ENCODE measurements at regions not wholly inside any gene's neighbourhood (a gene's known extent, or its start where the extent isn't known, plus 50 kb on each side); places are given as distances from the start of the nearest gene placed in this dataset.
A peak's percentile ranks its signal among the peaks of the same experiment; 100 is the strongest.
"Not testable (repeated sequence)": the region's sequence is repeated elsewhere in the genome, so short reads cannot be mapped to it uniquely, and the experiment has no call there.

- DNase-seq (ENCODE audit: low read depth in 2 of 2) = no peak
Measured at GRCh38 chr7:149635561-149636329, 137.6 kb downstream of the ZNF467 start.

- no peak for DNase-seq (ENCODE audit: low read depth in 2 of 2)
Measured at GRCh38 chr7:149633976-149634945, 136.7 kb upstream of the ZNF746 start.

DNA sequence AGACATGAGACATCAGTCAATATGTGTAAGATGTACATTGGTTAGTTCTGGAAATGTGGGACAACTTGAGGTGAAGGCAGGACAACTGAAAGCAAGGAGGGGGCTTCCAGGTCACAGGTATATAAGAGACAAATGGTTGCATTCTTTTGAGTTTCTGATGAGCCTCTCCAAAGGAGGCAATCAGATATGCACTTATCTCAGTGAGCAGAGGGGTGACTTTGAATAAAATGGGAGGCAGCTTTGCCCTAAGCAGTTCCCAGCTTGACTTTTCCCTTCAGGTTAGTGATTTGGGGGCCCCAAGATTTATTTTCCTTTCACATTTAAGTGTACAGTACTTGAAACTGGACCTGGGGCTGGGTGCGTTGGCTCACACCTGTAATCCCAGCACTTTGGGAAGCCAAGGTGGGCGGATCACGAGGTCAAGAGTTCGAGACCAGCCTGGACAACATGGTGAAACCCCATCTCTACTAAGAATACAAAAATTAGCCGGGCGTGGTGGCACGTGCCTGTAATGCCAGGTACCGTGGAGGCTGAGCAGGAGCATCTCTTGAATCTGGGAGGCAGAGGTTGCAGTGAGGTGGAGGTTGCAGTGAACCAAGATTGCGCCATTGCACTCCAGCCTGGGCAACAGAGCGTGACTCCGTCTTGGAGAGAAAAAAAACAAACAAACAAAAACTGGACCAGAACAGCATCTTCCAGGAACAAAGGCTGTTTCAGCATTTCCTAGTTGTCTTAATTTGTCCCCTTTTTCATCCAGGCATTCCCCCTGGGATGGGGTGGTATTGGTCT lies 130.9 kb upstream of the ZNF746 start:
- not testable (repeated sequence) for DNase-seq (ENCODE audit: low read depth in 2 of 2)

DNA sequence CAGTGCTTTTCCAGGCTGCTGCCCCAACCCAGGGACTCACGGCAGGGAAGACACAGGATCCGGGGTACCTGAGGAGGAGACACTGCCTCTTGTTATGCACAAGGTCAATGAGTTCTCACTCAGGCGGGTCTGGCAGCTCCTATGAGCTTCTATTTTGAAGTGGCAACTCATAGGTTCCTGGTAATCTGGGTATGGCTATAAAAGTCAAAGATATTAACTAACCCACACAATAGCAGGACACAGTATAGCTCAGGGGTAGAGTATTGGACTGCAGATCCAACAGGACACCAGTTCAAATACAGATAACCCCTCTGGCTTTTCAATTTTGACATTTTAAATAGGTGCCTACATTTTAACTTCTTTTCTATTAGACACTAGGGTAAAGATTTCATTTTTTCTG lies 130.3 kb upstream of the ZNF746 start:
- no peak for DNase-seq (ENCODE audit: low read depth in 2 of 2)

- DNase-seq (ENCODE audit: low read depth in 2 of 2) = no peak
Measured at GRCh38 chr7:149626972-149627371, 129.4 kb upstream of the ZNF746 start.

- no peak for DNase-seq (ENCODE audit: low read depth in 2 of 2)
Measured at GRCh38 chr7:149625947-149626392, 128.4 kb upstream of the ZNF746 start.

GRCh38 chr7:149625340-149625946 lies 127.8 kb upstream of the ZNF746 start:
- DNase-seq (ENCODE audit: low read depth in 2 of 2) = peak; percentile 10 to 15

DNA sequence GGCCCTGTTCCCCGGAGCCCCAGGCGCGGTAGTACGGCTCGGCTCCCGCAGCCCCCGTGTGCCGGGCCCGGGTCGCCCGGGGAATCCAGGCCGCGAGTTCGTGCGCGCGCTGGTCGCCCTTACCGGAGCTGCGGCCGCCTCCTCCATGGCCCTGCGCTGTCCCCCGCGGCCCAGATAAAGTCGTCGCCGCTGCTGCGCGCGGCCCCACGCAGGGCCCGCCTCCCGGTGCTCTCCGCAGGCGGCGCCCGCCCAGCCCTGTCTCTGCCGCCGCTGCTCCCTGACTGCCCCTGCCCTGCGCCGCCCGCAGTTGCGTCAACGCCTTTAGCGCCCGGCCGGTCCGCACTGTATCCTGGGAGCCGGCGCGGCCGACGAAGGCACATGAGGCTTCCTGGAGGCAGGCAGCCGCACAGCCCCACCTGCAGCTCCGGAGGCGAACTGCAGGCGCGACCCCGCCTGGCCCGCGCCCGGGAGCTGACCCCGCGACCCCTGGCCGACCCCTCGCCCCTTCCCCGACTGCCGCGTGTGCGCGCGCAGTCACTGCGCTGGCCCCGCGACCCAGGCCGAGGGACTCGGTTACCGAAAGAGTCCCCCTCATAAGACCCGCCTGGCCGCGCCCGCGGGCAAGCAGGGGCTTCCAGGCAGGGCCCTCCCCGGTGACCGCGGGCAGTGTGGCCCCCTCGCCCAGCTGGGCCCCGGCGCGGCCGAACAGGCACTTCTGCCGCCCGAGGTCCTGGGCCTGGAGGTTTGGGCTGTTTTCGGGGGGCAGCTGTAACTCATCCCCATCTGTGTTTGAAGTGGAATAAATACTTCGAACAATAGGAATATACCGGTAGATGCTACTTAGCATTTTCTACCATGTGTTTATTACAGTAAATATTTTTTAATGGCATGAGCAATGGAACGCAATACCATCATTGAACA lies 127.1 kb upstream of the ZNF746 start:
- peak; percentile 74 to 75 for DNase-seq (ENCODE audit: low read depth in 2 of 2)

DNA sequence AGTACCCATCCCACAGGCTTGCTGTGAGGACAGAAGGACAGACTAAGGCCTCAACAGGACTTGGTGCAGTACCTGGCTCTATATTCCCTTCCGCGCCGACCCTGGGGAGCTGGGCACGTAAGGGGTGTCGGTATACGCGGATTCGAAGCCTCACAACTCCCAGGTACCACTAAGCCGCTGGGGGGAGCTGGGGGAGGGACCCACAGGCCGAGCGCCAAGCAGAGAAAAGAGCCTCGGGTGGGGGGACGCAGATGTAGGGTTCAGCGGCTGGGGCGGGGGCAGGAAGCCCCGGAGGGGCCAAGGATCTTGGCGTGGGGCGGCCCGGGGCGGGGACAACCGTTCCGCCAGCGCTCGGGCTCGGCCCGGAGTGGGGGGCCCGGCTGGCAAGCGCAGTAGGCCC lies 126.4 kb upstream of the ZNF746 start:
- DNase-seq (ENCODE audit: low read depth in 2 of 2) = no peak

GRCh38 chr7:149623262-149623997 lies 125.8 kb upstream of the ZNF746 start:
- peak; percentile 19 to 28 for DNase-seq (ENCODE audit: low read depth in 2 of 2)

DNA sequence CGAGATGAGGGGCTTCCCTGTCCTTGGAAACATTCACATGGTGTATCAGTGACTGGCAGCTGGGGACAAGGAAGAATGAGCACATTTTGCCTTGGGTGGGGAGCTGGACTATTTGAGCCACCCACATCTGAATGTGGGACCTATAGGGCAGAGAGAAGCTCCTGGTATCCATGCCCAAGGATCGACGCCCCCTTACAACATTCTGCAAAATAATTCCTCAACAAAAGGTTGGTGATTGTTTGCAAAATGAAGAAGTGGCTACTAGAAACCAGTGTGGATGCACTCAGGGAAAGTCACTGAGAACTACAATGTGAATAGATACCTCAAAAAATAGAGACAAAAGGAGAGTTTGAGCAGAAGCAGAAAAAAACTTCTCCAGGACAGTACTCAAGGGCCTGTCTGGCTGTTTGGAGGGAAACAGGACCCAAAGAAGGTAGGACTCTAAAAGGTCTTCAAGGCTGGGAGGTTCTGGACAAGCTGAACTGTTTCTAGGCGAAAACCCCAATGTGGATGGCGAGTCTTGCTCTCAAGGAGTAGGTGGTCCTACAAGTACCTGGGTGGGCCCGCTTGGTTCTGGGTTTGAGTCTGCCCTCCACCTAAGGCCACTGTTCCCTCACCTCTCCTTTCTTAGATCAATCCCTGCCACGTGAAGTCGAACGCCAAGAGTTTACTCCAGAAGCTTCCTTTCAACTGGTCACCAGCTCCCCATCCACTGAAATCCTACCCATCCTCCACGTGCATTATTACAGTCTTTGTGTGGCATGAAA lies 125.0 kb upstream of the ZNF746 start:
- DNase-seq (ENCODE audit: low read depth in 2 of 2) = no peak

DNA sequence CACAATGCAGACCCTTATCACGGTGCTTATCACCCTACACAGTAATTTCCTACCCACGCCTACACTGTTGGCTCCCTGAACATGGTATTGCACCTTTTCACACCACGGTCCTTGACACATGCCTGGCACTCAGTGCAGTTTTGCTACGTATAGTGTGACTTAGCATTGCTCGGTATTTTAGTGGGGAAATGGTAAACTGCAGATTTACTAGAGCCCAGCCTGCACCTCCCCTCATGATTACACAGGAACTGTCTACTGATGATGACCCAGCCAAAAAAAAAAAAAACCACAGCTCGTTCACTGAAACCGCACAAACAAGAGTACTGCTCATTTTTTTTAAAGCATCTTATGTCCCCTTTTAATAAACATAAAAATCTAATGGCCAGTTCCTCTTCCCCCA lies 124.2 kb upstream of the ZNF746 start:
- no peak for DNase-seq (ENCODE audit: low read depth in 2 of 2)

DNA sequence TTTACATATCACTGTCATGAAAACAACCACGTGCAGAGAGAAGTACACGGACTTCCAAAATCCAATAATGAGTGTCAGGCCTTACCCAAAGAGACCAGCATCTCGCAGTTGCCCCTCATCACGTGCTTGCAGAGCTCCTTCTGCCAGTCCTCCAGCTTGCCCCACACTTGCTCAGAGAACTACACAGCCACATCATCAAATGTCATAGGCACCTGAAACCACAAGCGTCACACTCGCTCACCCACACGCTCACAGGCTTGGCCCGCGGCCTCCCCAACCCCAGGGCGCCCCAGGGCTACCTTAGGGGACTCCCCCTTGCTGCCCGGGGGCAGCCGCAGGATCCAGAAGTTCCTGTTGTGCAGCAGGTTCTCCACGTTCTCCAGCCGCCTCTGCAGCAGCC lies 123.4 kb upstream of the ZNF746 start:
- no peak for DNase-seq (ENCODE audit: low read depth in 2 of 2)

DNA sequence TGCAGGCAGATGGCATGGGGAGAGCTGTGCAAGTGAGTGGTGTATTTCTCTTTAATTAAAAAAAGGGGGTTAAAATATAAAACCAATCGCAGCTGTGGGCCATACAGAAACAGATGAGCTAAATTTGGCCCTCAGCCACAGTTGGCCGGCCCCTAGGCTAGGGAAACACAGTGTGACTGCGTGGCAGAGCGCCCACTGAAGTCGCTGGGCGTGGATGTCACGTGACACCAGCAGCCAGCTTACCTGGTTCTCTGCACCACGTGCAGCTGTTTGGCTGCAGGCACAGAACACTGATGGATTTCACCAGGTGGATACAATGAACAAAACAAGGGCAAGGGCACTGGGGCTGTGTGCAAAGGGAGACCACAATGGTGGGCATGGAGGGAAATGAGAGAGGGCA lies 119.3 kb upstream of the ZNF746 start:
- no peak for DNase-seq (ENCODE audit: low read depth in 2 of 2)

GRCh38 chr7:149615690-149616270 lies 118.2 kb upstream of the ZNF746 start:
- DNase-seq (ENCODE audit: low read depth in 2 of 2) = no peak

- no peak for DNase-seq (ENCODE audit: low read depth in 2 of 2)
Measured at GRCh38 chr7:149610441-149611011, 112.9 kb upstream of the ZNF746 start.

- no peak for DNase-seq (ENCODE audit: low read depth in 2 of 2)
Measured at GRCh38 chr7:149608168-149608567, 110.6 kb upstream of the ZNF746 start.

GRCh38 chr7:149607683-149608082 lies 110.1 kb upstream of the ZNF746 start:
- no peak for DNase-seq (ENCODE audit: low read depth in 2 of 2)
